Adrenal gland (tissue), 9 donors: ENCODE measurements at regions not wholly inside any gene's neighbourhood (a gene's known extent, or its start where the extent isn't known, plus 50 kb on each side); places are given as distances from the start of the nearest gene placed in this dataset.

Experiments
- DNase-seq, 7 donors: peaks; one replicate each; pipeline ENCODE4 v3.0.0-alpha.2; 2019 to 2020
- H3K27ac ChIP-seq, 5 donors: fragments of 200-600 bp; sonication (generic) in 4 of 5; 1 replicate in 3 of 5; 2 replicates in 2 of 5; pipeline versions ENCODE4 v1.5.1 to v1.8.0; 2016 to 2020; ENCODE audit warnings: mild to moderate bottlenecking in 1 of 5
- H3K27me3 ChIP-seq: fragments of 200-600 bp; 2 replicates; pipeline ENCODE4 v1.8.0; 2021
- H3K36me3 ChIP-seq, 2 donors: fragments of 200-600 bp; replicated peaks in 1 of 2; 1 replicate in 1 of 2; 2 replicates in 1 of 2; pipeline versions ENCODE4 v1.5.1 to v1.8.0; 2018 to 2022
- H3K4me1 ChIP-seq, 2 donors: fragments of 200-600 bp; replicated peaks in 1 of 2; 1 replicate in 1 of 2; 2 replicates in 1 of 2; pipeline versions ENCODE4 v1.5.1 to v1.8.0; 2018 to 2021
- H3K4me3 ChIP-seq, 4 donors: fragments of 200-600 bp; sonication (generic) in 3 of 4; one replicate each; pipeline ENCODE4 v1.5.1; 2016 to 2018
- H3K9me3 ChIP-seq, 3 donors: fragments of 200-600 bp; sonication (generic) in 1 of 3; replicated peaks in 1 of 3; 1 replicate in 2 of 3; 2 replicates in 1 of 3; pipeline versions ENCODE4 v1.5.1 to v1.8.0; 2016 to 2021
- POLR2A ChIP-seq, 2 donors: fragments of 450-650 bp; IDR thresholded peaks; one replicate each; pipeline ENCODE4 v1.6.1; 2017; ENCODE audit warnings: antibody characterized with exemption in 2 of 2, mild to moderate bottlenecking in 2 of 2, moderate library complexity in 1 of 2
- WGBS, 4 donors: extraction: QIAGEN DNeasy Blood & Tissue Kit in 2 of 4; methylation state at CpG; one replicate each; pipeline versions ENCODE4 v1.1.5 to v1.1.7; 2013 to 2017; 5-methylcytosine and 5-hydroxymethylcytosine counted together
- intact Hi-C, 2 donors: fragments of 100-400 bp; cut with DNase I; formaldehyde crosslinking; loops; one replicate each; pipeline versions ENCODE4 v1.14.1 to v1.15.0; 2022 to 2023
- TF ChIP-seq, protein P1 (sequence below), 6 experiments: fragments of 450-650 bp in 4 of 6; fragments of 200-600 bp in 2 of 6; sonication (generic) in 1 of 6; IDR thresholded peaks; 1 replicate in 5 of 6; 2 replicates in 1 of 6; pipeline versions ENCODE4 v1.5.1 to v1.8.0; 2016 to 2021; ENCODE audit warnings: antibody characterized with exemption in 6 of 6, mild to moderate bottlenecking in 2 of 6, moderate library complexity in 1 of 6
- donor health status: healthy with polysubstance abuse.
- donor health status: Bipolar disorder and iron deficiency.
- donor health status: DM: yes; HTN: yes; CAD: no.
- donor health status: DM: no; HTN: no; CAD: no.
- donor health status: DM: no; HTN: no; CAD: no.

DNA sequence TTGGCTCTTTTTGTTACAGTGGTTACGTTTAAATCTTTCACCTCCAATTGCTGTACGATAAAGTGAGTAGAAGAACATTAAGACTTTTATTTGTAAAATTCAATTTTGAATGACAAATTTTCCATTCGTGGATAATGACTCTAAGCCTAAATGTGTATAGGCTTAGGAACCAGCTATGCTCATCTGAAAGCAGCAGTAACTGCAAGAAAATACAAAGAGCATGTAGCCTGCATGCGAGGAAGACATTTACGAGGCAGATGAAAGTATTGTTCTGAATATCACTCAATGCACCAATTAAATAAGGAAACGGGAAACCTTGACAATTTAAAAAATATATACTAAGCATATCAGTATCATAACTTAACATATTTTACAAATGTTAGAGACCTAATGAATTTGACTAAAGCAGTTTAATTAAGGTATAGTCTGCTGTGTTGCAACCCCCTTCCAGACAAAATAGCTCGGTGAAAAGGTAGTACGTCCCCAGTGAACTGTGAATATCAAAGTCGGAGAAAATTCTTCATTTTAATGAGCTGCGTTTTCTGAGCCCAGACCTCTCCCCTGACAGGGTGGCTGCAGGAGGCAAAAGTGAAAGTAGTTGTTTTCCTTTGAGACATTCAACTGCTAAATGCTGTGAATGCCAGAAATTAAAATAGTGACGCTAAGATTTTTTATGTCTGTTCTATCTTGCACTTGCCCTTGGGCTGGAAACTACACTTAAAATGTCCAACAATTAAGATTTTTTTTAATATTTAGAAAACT lies 1236.5 kb upstream of the TENM3 start:
- Histone ChIP-seq H3K4me1 (peaks cover 6 to 20% of the 10 kb centered on the region in 2 donors), H3K4me3 (peak overlapping the region in 1 of 4 donors; percentile 47), H3K27ac (no peak overlapping the region), H3K36me3 (no peaks in the 10 kb centered on the region), H3K27me3 (no peaks in the 10 kb centered on the region), H3K9me3 (no peaks in the 10 kb centered on the region)
- no peak for TF ChIP-seq POLR2A (IDR thresholded peaks at IDR 0.05)
- TF ChIP-seq, protein P1, sequence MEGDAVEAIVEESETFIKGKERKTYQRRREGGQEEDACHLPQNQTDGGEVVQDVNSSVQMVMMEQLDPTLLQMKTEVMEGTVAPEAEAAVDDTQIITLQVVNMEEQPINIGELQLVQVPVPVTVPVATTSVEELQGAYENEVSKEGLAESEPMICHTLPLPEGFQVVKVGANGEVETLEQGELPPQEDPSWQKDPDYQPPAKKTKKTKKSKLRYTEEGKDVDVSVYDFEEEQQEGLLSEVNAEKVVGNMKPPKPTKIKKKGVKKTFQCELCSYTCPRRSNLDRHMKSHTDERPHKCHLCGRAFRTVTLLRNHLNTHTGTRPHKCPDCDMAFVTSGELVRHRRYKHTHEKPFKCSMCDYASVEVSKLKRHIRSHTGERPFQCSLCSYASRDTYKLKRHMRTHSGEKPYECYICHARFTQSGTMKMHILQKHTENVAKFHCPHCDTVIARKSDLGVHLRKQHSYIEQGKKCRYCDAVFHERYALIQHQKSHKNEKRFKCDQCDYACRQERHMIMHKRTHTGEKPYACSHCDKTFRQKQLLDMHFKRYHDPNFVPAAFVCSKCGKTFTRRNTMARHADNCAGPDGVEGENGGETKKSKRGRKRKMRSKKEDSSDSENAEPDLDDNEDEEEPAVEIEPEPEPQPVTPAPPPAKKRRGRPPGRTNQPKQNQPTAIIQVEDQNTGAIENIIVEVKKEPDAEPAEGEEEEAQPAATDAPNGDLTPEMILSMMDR (IDR thresholded peaks at IDR 0.05): no peak
- DNase-seq: peak in 2 of 7 donors; percentile 17 to 19
- intact Hi-C loops: no loop called here
- WGBS, 4 donors: 22 to 26% (median 23%) methylated on average over 11 of the region's 11 CpGs

DNA sequence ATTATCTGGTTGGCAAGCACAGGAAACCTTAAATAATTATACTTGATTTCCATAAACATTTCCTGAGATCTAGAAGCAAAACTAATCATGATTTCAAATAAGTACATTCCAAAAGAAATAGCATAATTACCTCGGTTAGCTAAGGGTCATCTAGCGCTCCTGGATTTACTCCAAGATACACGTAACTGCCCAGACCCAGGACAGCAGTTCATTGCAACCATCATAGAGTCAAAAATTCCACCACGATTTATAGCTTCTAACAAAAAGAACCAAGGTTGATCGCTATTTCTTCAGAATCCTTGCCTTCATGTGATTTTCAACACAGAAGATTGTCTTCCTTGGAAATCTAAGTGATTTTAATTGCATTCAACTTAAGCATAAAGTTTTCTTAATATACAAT lies 1235.5 kb upstream of the TENM3 start:
- Histone ChIP-seq H3K4me3 (peak overlapping the region in 1 of 4 donors; percentile 47), H3K4me1 (peaks cover 6 to 20% of the 10 kb centered on the region in 2 donors), H3K27me3 (no peaks in the 10 kb centered on the region), H3K27ac (no peak overlapping the region), H3K36me3 (no peaks in the 10 kb centered on the region), H3K9me3 (no peaks in the 10 kb centered on the region)
- intact Hi-C loops: no loop called here
- WGBS, 4 donors: 51 to 64% (median 62%) methylated on average over 5 of the region's 5 CpGs
- no peak for DNase-seq
- TF ChIP-seq, protein P1 (IDR thresholded peaks at IDR 0.05): no peak
- TF ChIP-seq POLR2A (IDR thresholded peaks at IDR 0.05): no peak

DNA sequence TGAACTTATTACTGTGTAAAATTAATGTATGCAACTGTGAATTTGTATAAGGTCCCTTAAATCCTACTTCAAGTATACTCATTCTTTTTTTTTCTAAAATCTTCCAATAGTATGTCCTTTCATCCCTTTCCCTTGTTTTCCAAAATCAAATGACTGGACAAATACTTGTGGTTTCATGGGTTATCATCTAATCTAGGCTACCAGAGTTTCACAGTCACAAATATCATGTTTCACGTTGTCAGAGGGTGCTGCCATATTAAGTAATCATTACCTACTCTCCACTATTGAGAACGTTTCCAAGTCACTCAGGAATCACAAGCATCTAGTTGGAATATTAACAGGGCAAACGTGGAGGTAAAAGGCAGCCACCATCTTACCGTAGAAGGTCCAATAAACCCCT lies 1235.0 kb upstream of the TENM3 start:
- TF ChIP-seq, protein P1 (IDR thresholded peaks at IDR 0.05): no peak
- no peak for TF ChIP-seq POLR2A (IDR thresholded peaks at IDR 0.05)
- DNase-seq: no peak
- no peaks in the 10 kb centered on the region for H3K9me3 ChIP-seq
- no peaks in the 10 kb centered on the region for H3K36me3 ChIP-seq
- WGBS, 4 donors: 73 to 81% (median 78%) methylated on average over 4 of the region's 4 CpGs
- H3K27me3 ChIP-seq: no peaks in the 10 kb centered on the region
- intact Hi-C loops: no loop called here
- H3K4me1 ChIP-seq: peaks cover 6 to 20% of the 10 kb centered on the region in 2 donors
- H3K4me3 ChIP-seq: no peak overlapping the region
- no peak overlapping the region for H3K27ac ChIP-seq

DNA sequence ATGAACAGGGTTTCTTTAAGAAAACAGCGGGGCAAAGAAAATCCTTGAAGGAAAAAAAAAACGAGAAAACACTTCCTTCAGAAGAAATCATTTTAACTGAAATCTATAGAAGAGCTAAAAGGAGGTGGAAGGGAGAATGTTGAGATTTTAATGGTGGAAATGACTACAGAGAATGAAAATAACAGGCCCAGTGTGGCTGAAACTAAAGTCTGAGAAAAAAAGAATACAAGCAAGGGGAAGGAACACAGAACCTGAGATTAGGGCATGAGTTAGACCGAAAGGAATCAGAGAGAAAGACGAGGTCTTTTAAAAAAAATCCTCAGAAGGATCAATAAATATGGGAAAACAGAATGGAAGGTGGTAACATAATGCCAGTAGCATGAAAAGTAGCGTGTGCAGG lies 1230.0 kb upstream of the TENM3 start:
- Histone ChIP-seq H3K36me3 (no peaks in the 10 kb centered on the region), H3K27ac (no peak overlapping the region), H3K4me3 (no peak overlapping the region), H3K27me3 (no peaks in the 10 kb centered on the region), H3K4me1 (peaks cover 0 to under 1% of the 10 kb centered on the region in 2 donors), H3K9me3 (peaks cover 0 to 6% (median 0%) of the 10 kb centered on the region in 3 donors)
- DNase-seq: no peak
- intact Hi-C loops: no loop called here
- TF ChIP-seq, protein P1 (IDR thresholded peaks at IDR 0.05): no peak
- no peak for TF ChIP-seq POLR2A (IDR thresholded peaks at IDR 0.05)
- 85 to 94% (median 87%) methylated on average over 5 of the region's 5 CpGs for WGBS, 4 donors
